Thyroid gland (tissue), 4 donors: ENCODE measurements at regions not wholly inside any gene's neighbourhood (a gene's known extent, or its start where the extent isn't known, plus 50 kb on each side); places are given as distances from the start of the nearest gene placed in this dataset.

Experiments used
- DNase-seq, 2 donors: peaks; one replicate each; pipeline ENCODE4 v3.0.0-alpha.2; 2019
- H3K27ac ChIP-seq, 3 donors: fragments of 200-600 bp; sonication (generic); 1 replicate in 2 of 3; 2 replicates in 1 of 3; pipeline ENCODE4 v1.5.1; 2016 to 2019; ENCODE audit warnings: mild to moderate bottlenecking in 1 of 3, moderate library complexity in 1 of 3
- H3K27me3 ChIP-seq: fragments of 200-600 bp; sonication (generic); one replicate; pipeline ENCODE4 v1.5.1; 2019
- H3K36me3 ChIP-seq, 2 donors: fragments of 200-600 bp; sonication (generic); one replicate each; pipeline ENCODE4 v1.5.1; 2016 to 2019
- H3K4me1 ChIP-seq, 2 donors: fragments of 200-600 bp; sonication (generic); one replicate each; pipeline ENCODE4 v1.5.1; 2017 to 2019
- H3K4me3 ChIP-seq, 3 donors: fragments of 200-600 bp; sonication (generic); replicated peaks in 1 of 3; 1 replicate in 2 of 3; 2 replicates in 1 of 3; pipeline ENCODE4 v1.5.1; 2016; ENCODE audit warnings: mild to moderate bottlenecking in 1 of 3
- H3K9me3 ChIP-seq: fragments of 200-600 bp; sonication (generic); one replicate; pipeline ENCODE4 v1.5.1; 2017
- POLR2A ChIP-seq, 2 donors: fragments of 450-650 bp; IDR thresholded peaks; one replicate each; pipeline ENCODE4 v1.6.1; 2017; ENCODE audit warnings: antibody characterized with exemption in 2 of 2, mild to moderate bottlenecking in 2 of 2, moderate library complexity in 1 of 2
- WGBS, 2 donors: methylation state at CpG; one replicate each; pipeline ENCODE4 v1.1.5; 2017; 5-methylcytosine and 5-hydroxymethylcytosine counted together
- intact Hi-C: fragments of 100-400 bp; cut with DNase I; formaldehyde crosslinking; loops from one replicate; pipeline ENCODE4 v1.15.1; 2023
- TF ChIP-seq, protein P1 (sequence below), 6 experiments: fragments of 200-600 bp in 3 of 6; fragments of 450-650 bp in 3 of 6; sonication (generic) in 3 of 6; IDR thresholded peaks; one replicate each; pipeline ENCODE4 v1.5.1; 2016 to 2019; ENCODE audit warnings: antibody characterized with exemption in 6 of 6, mild to moderate bottlenecking in 2 of 6, inconsistent platforms in 1 of 6, moderate library complexity in 1 of 6

DNA sequence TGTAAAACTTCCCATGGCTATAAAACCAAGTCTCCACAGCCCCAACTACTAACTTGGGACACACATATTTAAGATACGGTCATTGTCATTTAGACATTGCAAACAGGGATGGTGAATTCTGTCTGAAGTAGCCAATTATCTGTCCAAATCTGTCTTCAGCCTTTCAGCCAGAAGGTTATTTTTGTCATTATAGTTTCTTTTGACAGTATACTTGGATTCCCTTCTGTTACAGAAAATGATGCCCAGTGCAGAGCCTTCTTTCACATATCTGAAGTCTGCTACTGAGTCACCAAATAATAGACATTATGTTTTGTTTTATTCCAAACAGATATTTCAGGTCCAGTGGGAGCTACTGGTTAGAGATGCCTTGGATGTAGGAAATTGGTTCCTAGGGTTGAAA, 452.4 kb upstream of the HTR2A start:
- no peaks in the 10 kb centered on the region for H3K27me3 ChIP-seq
- no peaks in the 10 kb centered on the region for H3K36me3 ChIP-seq
- 89 to 100% methylated on average over 1 of the region's 1 CpG for WGBS, 2 donors
- intact Hi-C loops, result no loop called here
- DNase-seq, result no peak
- no peak overlapping the region for H3K4me3 ChIP-seq
- no peaks in the 10 kb centered on the region for H3K9me3 ChIP-seq
- H3K4me1 ChIP-seq, result no peaks in the 10 kb centered on the region
- H3K27ac ChIP-seq, result no peak overlapping the region
- TF ChIP-seq POLR2A (IDR thresholded peaks at IDR 0.05), result no peak
- TF ChIP-seq, protein P1, sequence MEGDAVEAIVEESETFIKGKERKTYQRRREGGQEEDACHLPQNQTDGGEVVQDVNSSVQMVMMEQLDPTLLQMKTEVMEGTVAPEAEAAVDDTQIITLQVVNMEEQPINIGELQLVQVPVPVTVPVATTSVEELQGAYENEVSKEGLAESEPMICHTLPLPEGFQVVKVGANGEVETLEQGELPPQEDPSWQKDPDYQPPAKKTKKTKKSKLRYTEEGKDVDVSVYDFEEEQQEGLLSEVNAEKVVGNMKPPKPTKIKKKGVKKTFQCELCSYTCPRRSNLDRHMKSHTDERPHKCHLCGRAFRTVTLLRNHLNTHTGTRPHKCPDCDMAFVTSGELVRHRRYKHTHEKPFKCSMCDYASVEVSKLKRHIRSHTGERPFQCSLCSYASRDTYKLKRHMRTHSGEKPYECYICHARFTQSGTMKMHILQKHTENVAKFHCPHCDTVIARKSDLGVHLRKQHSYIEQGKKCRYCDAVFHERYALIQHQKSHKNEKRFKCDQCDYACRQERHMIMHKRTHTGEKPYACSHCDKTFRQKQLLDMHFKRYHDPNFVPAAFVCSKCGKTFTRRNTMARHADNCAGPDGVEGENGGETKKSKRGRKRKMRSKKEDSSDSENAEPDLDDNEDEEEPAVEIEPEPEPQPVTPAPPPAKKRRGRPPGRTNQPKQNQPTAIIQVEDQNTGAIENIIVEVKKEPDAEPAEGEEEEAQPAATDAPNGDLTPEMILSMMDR (IDR thresholded peaks at IDR 0.05), result no peak

DNA sequence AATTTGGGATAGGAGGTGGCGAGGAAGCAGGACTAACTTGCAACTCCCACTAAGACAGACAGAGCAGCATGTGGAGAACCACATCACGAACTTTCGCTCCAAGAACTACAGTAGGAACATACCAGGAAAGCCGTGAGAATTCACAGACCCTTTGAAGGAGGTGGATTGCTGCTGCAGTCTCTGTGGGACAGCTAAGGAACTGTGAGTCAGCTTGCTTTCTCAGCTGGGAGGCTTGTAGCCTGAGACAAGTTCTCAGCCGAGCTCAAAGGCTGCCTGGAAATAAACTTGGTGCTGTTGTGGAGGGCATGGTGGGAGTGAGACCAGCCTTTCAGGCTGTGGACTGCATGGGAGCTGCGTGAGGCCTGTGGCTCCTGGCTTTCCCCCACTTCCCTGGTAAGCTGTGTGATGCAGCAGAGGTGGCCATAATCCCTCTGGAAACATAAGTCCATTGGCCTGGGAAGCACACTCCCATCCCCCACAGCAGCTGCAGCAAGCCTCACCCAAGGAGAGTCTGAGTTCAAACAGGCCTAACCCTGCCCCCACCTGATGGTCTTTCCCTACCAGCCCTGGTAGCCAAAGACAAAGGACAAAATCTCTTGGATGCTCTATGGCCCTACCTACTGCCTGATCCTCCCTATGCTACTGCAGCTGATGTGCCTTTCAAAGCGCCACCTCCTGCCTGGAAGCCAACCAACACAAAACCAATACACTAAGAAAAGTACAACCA, 441.1 kb upstream of the HTR2A start:
- intact Hi-C loops, result no loop called here
- 57 to 65% methylated on average over 6 of the region's 7 CpGs for WGBS, 2 donors
- no peak overlapping the region for H3K27ac ChIP-seq

DNA sequence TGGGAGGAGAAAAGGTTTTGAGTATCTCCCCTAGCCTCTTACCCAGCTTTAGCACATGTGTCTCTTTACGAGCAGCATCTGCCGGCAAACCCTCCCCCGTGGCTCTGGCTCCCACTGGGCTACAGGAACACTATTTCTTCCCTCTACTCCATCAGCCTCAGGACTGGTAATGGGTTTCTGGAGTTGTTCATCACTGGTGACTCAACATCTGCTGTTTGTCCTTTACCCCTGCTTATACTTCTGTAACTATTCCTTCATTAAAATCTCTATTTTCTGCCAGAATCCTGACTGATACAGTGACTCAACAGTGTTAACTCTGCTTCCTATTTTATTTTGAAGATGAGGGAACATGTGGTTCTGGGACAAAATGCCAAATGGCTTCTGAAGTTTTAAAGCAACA, 437.3 kb upstream of the HTR2A start:
- no peak overlapping the region for H3K4me3 ChIP-seq
- no peaks in the 10 kb centered on the region for H3K4me1 ChIP-seq
- intact Hi-C loops, result no loop called here
- no peaks in the 10 kb centered on the region for H3K36me3 ChIP-seq
- H3K9me3 ChIP-seq, result no peaks in the 10 kb centered on the region
- no peak for DNase-seq
- 69 to 78% methylated on average over 3 of the region's 3 CpGs for WGBS, 2 donors
- no peaks in the 10 kb centered on the region for H3K27me3 ChIP-seq
- no peak overlapping the region for H3K27ac ChIP-seq
- TF ChIP-seq, protein P1 (IDR thresholded peaks at IDR 0.05), result no peak
- no peak for TF ChIP-seq POLR2A (IDR thresholded peaks at IDR 0.05)

More for the DNA sequence above, 441.1 kb upstream of the HTR2A start:
- no peak for DNase-seq
- Histone ChIP-seq H3K27me3 (no peaks in the 10 kb centered on the region), H3K36me3 (no peaks in the 10 kb centered on the region), H3K9me3 (no peaks in the 10 kb centered on the region), H3K4me3 (no peak overlapping the region), H3K4me1 (no peaks in the 10 kb centered on the region)
- TF ChIP-seq, protein P1 (IDR thresholded peaks at IDR 0.05), result no peak
- no peak for TF ChIP-seq POLR2A (IDR thresholded peaks at IDR 0.05)

DNA sequence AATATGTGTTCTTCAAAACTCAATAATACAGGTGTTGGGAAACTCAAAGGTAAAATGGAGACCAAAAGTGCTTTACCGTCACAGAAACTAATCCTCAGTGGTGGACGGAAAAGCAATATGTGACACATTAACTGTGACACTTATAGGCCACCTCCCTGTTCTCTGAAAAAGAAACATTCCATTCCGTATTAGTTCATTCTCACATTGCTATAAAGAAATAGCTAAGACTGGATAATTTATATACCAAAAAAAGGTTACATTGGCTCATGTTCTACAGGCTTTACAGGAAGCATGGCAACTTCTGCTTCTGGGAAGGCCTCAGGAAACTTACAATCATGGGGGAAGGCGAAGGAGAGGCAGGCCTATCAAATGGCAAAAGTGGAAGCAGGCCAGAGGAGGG, 435.3 kb upstream of the HTR2A start:
- 82 to 84% methylated on average over 4 of the region's 4 CpGs for WGBS, 2 donors
- no peak for TF ChIP-seq POLR2A (IDR thresholded peaks at IDR 0.05)
- TF ChIP-seq, protein P1 (IDR thresholded peaks at IDR 0.05), result no peak
- DNase-seq, result no peak
- no peak overlapping the region for H3K4me3 ChIP-seq
- no peaks in the 10 kb centered on the region for H3K9me3 ChIP-seq
- H3K27me3 ChIP-seq, result no peaks in the 10 kb centered on the region
- H3K4me1 ChIP-seq, result no peaks in the 10 kb centered on the region
- intact Hi-C loops, result no loop called here
- no peak overlapping the region for H3K27ac ChIP-seq
- no peaks in the 10 kb centered on the region for H3K36me3 ChIP-seq

DNA sequence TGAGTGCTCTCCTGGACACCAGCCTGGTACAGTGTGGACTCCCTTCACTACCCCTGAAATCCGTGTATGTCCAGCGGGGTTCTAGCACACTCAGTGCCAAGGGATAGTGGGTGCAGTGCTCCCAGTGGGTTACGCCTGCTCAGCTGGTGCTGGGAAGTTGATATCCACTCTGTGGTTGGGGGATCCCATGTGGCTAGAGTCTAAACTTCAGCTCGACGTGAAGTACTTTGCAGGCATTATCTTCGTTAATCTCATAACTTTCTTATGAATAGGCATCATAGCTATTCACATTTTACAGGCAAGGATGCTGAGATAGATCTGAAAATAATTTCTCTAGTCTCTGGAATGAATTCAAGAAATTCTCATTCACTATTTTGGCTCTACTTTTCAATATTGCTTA, 433.2 kb upstream of the HTR2A start:
- 82 to 88% methylated on average over 6 of the region's 6 CpGs for WGBS, 2 donors
- no peaks in the 10 kb centered on the region for H3K9me3 ChIP-seq
- no peak for TF ChIP-seq POLR2A (IDR thresholded peaks at IDR 0.05)
- TF ChIP-seq, protein P1 (IDR thresholded peaks at IDR 0.05), result no peak
- no peaks in the 10 kb centered on the region for H3K27me3 ChIP-seq
- no peak overlapping the region for H3K27ac ChIP-seq
- no peak for DNase-seq
- no peak overlapping the region for H3K4me3 ChIP-seq
- no peaks in the 10 kb centered on the region for H3K4me1 ChIP-seq
- intact Hi-C loops, result no loop called here
- H3K36me3 ChIP-seq, result no peaks in the 10 kb centered on the region
